Adrenal gland (tissue), 5 donors: ENCODE measurements at regions not wholly inside any gene's neighbourhood (a gene's known extent, or its start where the extent isn't known, plus 50 kb on each side); places are given as distances from the start of the nearest gene placed in this dataset.

Experiments used
- POLR2A ChIP-seq, 2 donors: fragments of 450-650 bp; IDR thresholded peaks; one replicate each; pipeline ENCODE4 v1.6.1; 2017; ENCODE audit warnings: antibody characterized with exemption in 2 of 2, mild to moderate bottlenecking in 2 of 2, moderate library complexity in 1 of 2
- TF ChIP-seq, protein P1 (sequence below), 6 experiments: fragments of 450-650 bp in 4 of 6; fragments of 200-600 bp in 2 of 6; sonication (generic) in 1 of 6; IDR thresholded peaks; 1 replicate in 5 of 6; 2 replicates in 1 of 6; pipeline versions ENCODE4 v1.5.1 to v1.8.0; 2016 to 2021; ENCODE audit warnings: antibody characterized with exemption in 6 of 6, mild to moderate bottlenecking in 2 of 6, moderate library complexity in 1 of 6
- donor health status: DM: no; HTN: no; CAD: no.

- TF ChIP-seq, protein P1, sequence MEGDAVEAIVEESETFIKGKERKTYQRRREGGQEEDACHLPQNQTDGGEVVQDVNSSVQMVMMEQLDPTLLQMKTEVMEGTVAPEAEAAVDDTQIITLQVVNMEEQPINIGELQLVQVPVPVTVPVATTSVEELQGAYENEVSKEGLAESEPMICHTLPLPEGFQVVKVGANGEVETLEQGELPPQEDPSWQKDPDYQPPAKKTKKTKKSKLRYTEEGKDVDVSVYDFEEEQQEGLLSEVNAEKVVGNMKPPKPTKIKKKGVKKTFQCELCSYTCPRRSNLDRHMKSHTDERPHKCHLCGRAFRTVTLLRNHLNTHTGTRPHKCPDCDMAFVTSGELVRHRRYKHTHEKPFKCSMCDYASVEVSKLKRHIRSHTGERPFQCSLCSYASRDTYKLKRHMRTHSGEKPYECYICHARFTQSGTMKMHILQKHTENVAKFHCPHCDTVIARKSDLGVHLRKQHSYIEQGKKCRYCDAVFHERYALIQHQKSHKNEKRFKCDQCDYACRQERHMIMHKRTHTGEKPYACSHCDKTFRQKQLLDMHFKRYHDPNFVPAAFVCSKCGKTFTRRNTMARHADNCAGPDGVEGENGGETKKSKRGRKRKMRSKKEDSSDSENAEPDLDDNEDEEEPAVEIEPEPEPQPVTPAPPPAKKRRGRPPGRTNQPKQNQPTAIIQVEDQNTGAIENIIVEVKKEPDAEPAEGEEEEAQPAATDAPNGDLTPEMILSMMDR (IDR thresholded peaks at IDR 0.05): no peak
- no peak for TF ChIP-seq POLR2A (IDR thresholded peaks at IDR 0.05)
These were observed 654.4 kb upstream of the NR5A2 start for GRCh38 chr1:199373139-199373538.
